GM12878 (cell line): ENCODE measurements at regions not wholly inside any gene's neighbourhood (a gene's known extent, or its start where the extent isn't known, plus 50 kb on each side); places are given as distances from the start of the nearest gene placed in this dataset.

Experiments used
- ATAC-seq: fragments of 200-7000 bp; cut with Tn5 transposase; 3 replicates; pipeline ENCODE4 v1.9.1; 2020; ENCODE audit warnings: mild to moderate bottlenecking, moderate library complexity
- BruUV-seq: library from RNA; stranded (reverse); fragments of 400-500 nt; replicated peaks from 2 replicates; lab custom pipeline; 2021; lab: Mats Ljungman, UMichigan
- CTCF ChIA-PET: fragments of 300-600 bp; sonication (Branson Sonifier 250); formaldehyde crosslinking; extraction: SDS; loops from one replicate; lab custom pipeline; 2021; ENCODE audit warnings: inconsistent platforms; lab: Yijun Ruan, JAX
- POLR2A ChIA-PET: fragments of 350-600 bp; formaldehyde crosslinking; extraction: SDS; loops from one replicate; lab custom pipeline; 2021; ENCODE audit warnings: inconsistent platforms; lab: Charles Lee
- RAD21 ChIA-PET: fragments of 300-600 bp; sonication (Branson Sonifier 250); formaldehyde crosslinking; loops from one replicate; lab custom pipeline; 2023; ENCODE audit warnings: antibody characterized with exemption; ENCODE audit not compliant: unreplicated experiment; lab: Charles Lee
- SMC1A ChIA-PET: fragments of 300-600 bp; sonication (Branson Sonifier 250); formaldehyde crosslinking; loops from one replicate; lab custom pipeline; 2023; ENCODE audit not compliant: unreplicated experiment, uncharacterized antibody; lab: Charles Lee
- DNase-seq: peaks from one replicate; pipeline ENCODE4 v3.0.0-alpha.2; 2011; ENCODE audit warnings: low read depth, low spot score
- FAIRE-seq: peaks from 3 replicates; lab custom pipeline; 2011; peaks lifted over from hg19 to GRCh38; lab: Jason Lieb, UNC
- H2AFZ ChIP-seq: 2 replicates; pipeline ENCODE4 v1.6.0; 2011; ENCODE audit warnings: low read depth, low read length, control low read depth; ENCODE audit not compliant: control insufficient read depth
- H3K27ac ChIP-seq: 2 replicates; pipeline ENCODE4 v1.5.1; 2011; ENCODE audit warnings: control low read depth; ENCODE audit not compliant: control insufficient read depth, insufficient read depth
- H3K27me3 ChIP-seq, 2 experiments: replicated peaks in 1 of 2; 2 replicates each; pipeline versions ENCODE4 v1.6.0 to v1.6.1; 2011; ENCODE audit warnings: low read length in 1 of 2; ENCODE audit not compliant: control insufficient read depth in 2 of 2, insufficient read depth in 2 of 2
- H3K36me3 ChIP-seq, 2 experiments: 2 replicates each; pipeline ENCODE4 v1.5.1; 2011; ENCODE audit warnings: low read length in 1 of 2; ENCODE audit not compliant: control insufficient read depth in 2 of 2, insufficient read depth in 2 of 2
- H3K4me1 ChIP-seq: 2 replicates; pipeline ENCODE4 v1.6.1; 2011; ENCODE audit warnings: mild to moderate bottlenecking, low read length, moderate library complexity, mixed read lengths; ENCODE audit not compliant: control insufficient read depth, insufficient read depth
- H3K4me2 ChIP-seq: 2 replicates; pipeline ENCODE4 v1.6.0; 2011; ENCODE audit warnings: control low read depth; ENCODE audit not compliant: control insufficient read depth, insufficient read depth
- H3K4me3 ChIP-seq: fragments of 200-600 bp; sonication (generic); 2 replicates; pipeline ENCODE4 v1.5.1; 2016
- H3K79me2 ChIP-seq: 2 replicates; pipeline ENCODE4 v1.6.0; 2011; ENCODE audit warnings: low read length; ENCODE audit not compliant: control insufficient read depth, insufficient read depth
- H3K9ac ChIP-seq: 2 replicates; pipeline ENCODE4 v1.8.0; 2011; ENCODE audit warnings: low read length, control low read depth, mixed read lengths; ENCODE audit not compliant: control insufficient read depth, insufficient read depth
- H3K9me3 ChIP-seq: replicated peaks from 3 replicates; pipeline ENCODE4 v1.5.1; 2011; ENCODE audit warnings: mild to moderate bottlenecking, low read length; ENCODE audit not compliant: control insufficient read depth, insufficient read depth
- H4K20me1 ChIP-seq: 2 replicates; pipeline ENCODE4 v1.6.0; 2011; ENCODE audit not compliant: control insufficient read depth, insufficient read depth
- HCFC1 ChIP-seq: fragments of 150-350 bp; IDR thresholded peaks from 2 replicates; pipeline ENCODE4 v1.6.1; 2014; ENCODE audit warnings: low read length
- JUND ChIP-seq: IDR thresholded peaks from 2 replicates; pipeline ENCODE4 v1.6.1; 2012; ENCODE audit warnings: low read depth, mild to moderate bottlenecking, low read length, improper control_type of control experiment, moderate library complexity
- KLF5 ChIP-seq: fragments of 450-650 bp; IDR thresholded peaks from 2 replicates; pipeline ENCODE4 v1.6.1; 2014; ENCODE audit warnings: mild to moderate bottlenecking; ENCODE audit not compliant: partially characterized antibody
- MEF2A ChIP-seq: IDR thresholded peaks from 2 replicates; pipeline ENCODE4 v1.6.1; 2011; ENCODE audit warnings: low read depth, mild to moderate bottlenecking, low read length, moderate library complexity; ENCODE audit not compliant: insufficient read depth
- NFYB ChIP-seq: IDR thresholded peaks from 2 replicates; pipeline ENCODE4 v1.6.1; 2011; ENCODE audit warnings: low read depth, mild to moderate bottlenecking, low read length, improper control_type of control experiment, moderate library complexity; ENCODE audit not compliant: insufficient read depth
- PAX8 ChIP-seq: fragments of 450-650 bp; IDR thresholded peaks from 2 replicates; pipeline ENCODE4 v1.6.1; 2017; ENCODE audit warnings: mild to moderate bottlenecking, moderate library complexity
- RCOR1 ChIP-seq: conservative IDR thresholded peaks from 2 replicates; pipeline ENCODE4 v1.6.1; 2012; ENCODE audit warnings: low read depth, low read length, improper control_type of control experiment
- SKIL ChIP-seq: fragments of 450-650 bp; IDR thresholded peaks from 2 replicates; pipeline ENCODE4 v1.6.1; 2017; ENCODE audit warnings: mild to moderate bottlenecking, low read depth, inconsistent platforms; ENCODE audit not compliant: poor library complexity, severe bottlenecking
- SMARCA5 ChIP-seq: fragments of 450-650 bp; IDR thresholded peaks from 2 replicates; pipeline ENCODE4 v1.6.1; 2017; ENCODE audit warnings: mild to moderate bottlenecking
- SUZ12 ChIP-seq: fragments of 200-600 bp; sonication (generic); IDR thresholded peaks from one replicate; pipeline ENCODE4 v1.6.1; 2018; ENCODE audit warnings: antibody characterized with exemption, mild to moderate bottlenecking; ENCODE audit not compliant: unreplicated experiment
- TBL1XR1 ChIP-seq: IDR thresholded peaks from 2 replicates; pipeline ENCODE4 v1.6.1; 2012; ENCODE audit warnings: low read depth, low read length, improper control_type of control experiment
- YY1 ChIP-seq: IDR thresholded peaks from 2 replicates; pipeline ENCODE4 v1.6.1; 2011; ENCODE audit warnings: low read depth, mild to moderate bottlenecking, low read length
- ZBED1 ChIP-seq: IDR thresholded peaks from 2 replicates; pipeline ENCODE4 v1.6.1; 2016; ENCODE audit warnings: borderline replicate concordance
- ZNF207 ChIP-seq: fragments of 450-650 bp; IDR thresholded peaks from 2 replicates; pipeline ENCODE4 v1.6.1; 2014; ENCODE audit warnings: antibody characterized with exemption, mild to moderate bottlenecking, borderline replicate concordance
- ZNF24 ChIP-seq: fragments of 450-650 bp; IDR thresholded peaks from 2 replicates; pipeline ENCODE4 v1.6.1; 2017; ENCODE audit warnings: antibody characterized with exemption, mild to moderate bottlenecking
- whole genome bisulfite sequencing: methylation state at CpG from one replicate; pipeline ENCODE4 v1.1.6; 2016; ENCODE audit warnings: low lambda C conversion rate; ENCODE audit not compliant: insufficient replicate concordance, insufficient coverage; ENCODE audit errors: missing lambda C conversion rate; 5-methylcytosine and 5-hydroxymethylcytosine counted together
- in situ Hi-C: fragments of 300-500 bp; cut with MboI; formaldehyde crosslinking; loops from 9 replicates; pipeline ENCODE4 v1.14.3; 2018; ENCODE audit warnings: mixed read lengths
- intact Hi-C: fragments of 100-400 bp; cut with micrococcal nuclease; formaldehyde crosslinking; loops from one replicate; pipeline ENCODE4 v1.14.2; 2022; ENCODE audit not compliant: unreplicated experiment

- ChIA-PET SMC1A (interaction anchor here (0.6 to 0.8 kb wide), 2 partner anchors 50 to 476 kb away, joined by 3 read pairs; no protein-coding TSS in a partner anchor), POLR2A (no interaction called here), RAD21 (no interaction called here), CTCF (no interaction called here)
- Histone ChIP-seq H4K20me1 (no peaks in the 10 kb centered on the region), H3K4me3 (no peak overlapping the region), H3K36me3 (no peaks in the 10 kb centered on the region), H3K27me3 (no peaks in the 10 kb centered on the region), H3K27ac (no peak overlapping the region), H3K4me1 (no peaks in the 10 kb centered on the region), H2AFZ (no peak overlapping the region), H3K9me3 (no peaks in the 10 kb centered on the region), H3K4me2 (no peak overlapping the region), H3K79me2 (no peaks in the 10 kb centered on the region), H3K9ac (no peak overlapping the region)
- TF ChIP-seq HCFC1: no peak
- TF ChIP-seq YY1: no peak
- no peak for TF ChIP-seq RCOR1
- no peak for TF ChIP-seq SUZ12
- TF ChIP-seq NFYB: no peak
- DNase-seq: no peak
- FAIRE-seq: no peak
- 35% methylated on average over 2 of the region's 2 CpGs for WGBS
- BruUV-seq: no TSS peak
- intact Hi-C loops (no loop called here), in situ Hi-C loops (no loop called here)
- no peak for ATAC-seq
These were observed 224.9 kb downstream of the KIT start for GRCh38 chr4:54882616-54883015.

GRCh38 chr4:54879576-54879975, 221.8 kb downstream of the KIT start:
- Histone ChIP-seq H3K4me1 (no peaks in the 10 kb centered on the region), H3K9me3 (no peaks in the 10 kb centered on the region), H2AFZ (no peak overlapping the region), H3K27ac (no peak overlapping the region), H4K20me1 (no peaks in the 10 kb centered on the region), H3K79me2 (no peaks in the 10 kb centered on the region), H3K27me3 (no peaks in the 10 kb centered on the region), H3K9ac (no peak overlapping the region), H3K36me3 (no peaks in the 10 kb centered on the region), H3K4me2 (no peak overlapping the region), H3K4me3 (no peak overlapping the region)
- TF ChIP-seq SKIL (no peak), KLF5 (no peak), ZNF207 (no peak), MEF2A (no peak), ZNF24 (no peak), JUND (no peak), TBL1XR1 (no peak), PAX8 (no peak), ZBED1 (no peak), SMARCA5 (no peak)
- ChIA-PET CTCF (no interaction called here), SMC1A (interaction anchor here (0.6 kb wide), 1 partner anchor 11 kb away, joined by 3 read pairs; no protein-coding TSS in a partner anchor), POLR2A (no interaction called here), RAD21 (no interaction called here)
- ATAC-seq (no peak), FAIRE-seq (no peak), DNase-seq (no peak)
- in situ Hi-C loops (no loop called here), intact Hi-C loops (no loop called here)
- BruUV-seq: no TSS peak
